ENCODE measurements at regions not wholly inside any gene's neighbourhood (a gene's known extent, or its start where the extent isn't known, plus 50 kb on each side); places are given as distances from the start of the nearest gene placed in this dataset.
A peak's percentile ranks its signal among the peaks of the same experiment; 100 is the strongest.

- DNase-seq (ENCODE audit: low read depth in 2 of 2): peak in 1 of 2 donors; percentile 31
Measured at GRCh38 chr1:172885411-172885810, 165.3 kb downstream of the TNFSF18 start.

GRCh38 chr1:172885971-172886370 is 164.8 kb downstream of the TNFSF18 start:
- DNase-seq (ENCODE audit: low read depth in 2 of 2): no peak

DNA sequence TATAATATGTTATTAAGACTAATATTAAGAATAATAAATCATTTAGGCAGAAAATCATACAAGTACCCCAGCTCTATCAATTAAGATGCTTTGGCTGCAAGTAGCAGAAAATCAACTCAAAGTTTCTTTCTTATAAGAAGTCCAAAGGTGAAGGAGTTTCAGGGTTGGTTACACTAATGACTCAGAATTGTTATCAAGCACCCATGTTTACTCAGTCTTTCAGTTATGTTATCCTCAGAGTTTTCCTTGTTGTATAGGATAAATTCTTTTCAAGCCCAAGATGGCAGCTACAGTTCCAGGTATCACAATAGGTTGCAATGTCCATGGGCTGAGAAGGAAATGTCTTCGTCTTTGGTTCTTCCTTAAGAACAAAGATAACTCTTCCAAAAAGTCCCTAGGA is 163.6 kb downstream of the TNFSF18 start:
- DNase-seq (ENCODE audit: low read depth in 2 of 2): no peak

GRCh38 chr1:172893146-172893841 is 157.4 kb downstream of the TNFSF18 start:
- DNase-seq (ENCODE audit: low read depth in 2 of 2): peak in 1 of 2 donors; percentile 86

DNA sequence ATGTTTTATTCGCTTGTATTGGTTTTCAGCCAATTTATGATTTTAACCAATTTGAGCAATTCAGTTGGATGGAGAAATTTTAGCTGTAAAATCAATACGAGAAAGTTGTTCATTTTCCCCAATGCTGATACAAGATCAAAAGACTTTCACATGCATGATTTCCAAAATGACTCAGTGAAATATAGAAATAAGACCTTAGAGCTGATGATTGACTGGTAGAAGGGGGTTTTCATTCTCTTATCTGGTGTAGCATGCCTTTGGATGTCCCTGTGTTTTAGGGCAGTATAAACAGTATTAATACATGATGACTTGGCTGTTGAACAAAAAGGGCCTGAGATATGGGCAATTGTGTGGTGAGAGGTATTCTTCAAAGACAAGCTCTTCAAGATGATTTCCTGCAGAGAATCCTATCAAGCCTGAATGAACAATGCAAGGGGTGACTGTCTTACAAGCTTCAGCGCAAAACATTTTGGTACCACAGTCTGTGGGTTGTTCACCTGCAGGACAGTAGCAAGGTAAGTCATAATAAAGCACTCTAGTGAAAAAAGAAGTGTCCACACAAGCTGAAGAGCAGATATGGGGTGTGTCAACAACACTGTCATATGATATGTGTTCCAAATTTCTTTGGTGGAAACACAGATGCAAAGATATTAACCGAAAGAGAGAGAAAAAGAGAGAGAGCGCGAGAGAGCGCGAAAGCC is 156.2 kb downstream of the TNFSF18 start:
- DNase-seq (ENCODE audit: low read depth in 2 of 2): peak in 1 of 2 donors; percentile 59

GRCh38 chr1:172895050-172895460 is 155.7 kb downstream of the TNFSF18 start:
- DNase-seq (ENCODE audit: low read depth in 2 of 2): peak; percentile 73 to 91

DNA sequence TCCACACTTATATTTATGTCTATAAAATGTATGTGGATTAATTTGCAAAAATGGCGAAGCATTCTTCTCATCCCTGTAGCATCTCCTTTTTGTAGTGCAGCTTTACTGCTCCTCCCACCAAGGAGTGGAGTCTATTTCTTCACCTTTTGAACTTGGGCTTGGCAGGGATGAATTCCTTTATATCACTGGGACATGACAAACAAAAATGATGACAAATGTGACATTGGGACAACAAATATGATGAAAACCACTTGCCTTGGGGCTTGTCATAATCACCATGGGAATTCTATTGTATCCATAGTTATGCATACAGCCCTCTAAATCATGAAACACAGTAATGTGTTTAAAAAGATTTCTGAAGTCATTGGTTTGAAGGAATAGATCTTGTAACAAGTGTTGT is 155.0 kb downstream of the TNFSF18 start:
- no peak for DNase-seq (ENCODE audit: low read depth in 2 of 2)

DNA sequence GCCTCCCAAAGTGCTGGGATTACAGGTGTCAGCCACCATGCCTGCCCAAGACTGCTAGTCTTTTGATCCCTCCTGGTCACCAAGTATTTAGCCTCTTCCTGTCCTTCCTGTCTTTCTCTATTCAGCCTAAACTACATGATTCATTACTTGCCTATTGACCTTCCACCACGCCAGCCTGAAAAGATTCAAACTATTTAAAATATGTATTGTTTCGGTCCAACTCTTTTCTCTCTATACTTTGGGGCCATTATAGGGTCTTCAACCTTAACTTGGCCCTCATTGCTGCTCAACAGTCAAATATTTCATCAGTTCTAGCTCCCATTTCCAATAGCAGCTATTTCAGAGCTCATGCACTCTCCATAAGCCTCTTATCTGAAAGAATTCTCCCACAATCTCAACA is 153.0 kb downstream of the TNFSF18 start:
- DNase-seq (ENCODE audit: low read depth in 2 of 2): peak; percentile 18 to 75

DNA sequence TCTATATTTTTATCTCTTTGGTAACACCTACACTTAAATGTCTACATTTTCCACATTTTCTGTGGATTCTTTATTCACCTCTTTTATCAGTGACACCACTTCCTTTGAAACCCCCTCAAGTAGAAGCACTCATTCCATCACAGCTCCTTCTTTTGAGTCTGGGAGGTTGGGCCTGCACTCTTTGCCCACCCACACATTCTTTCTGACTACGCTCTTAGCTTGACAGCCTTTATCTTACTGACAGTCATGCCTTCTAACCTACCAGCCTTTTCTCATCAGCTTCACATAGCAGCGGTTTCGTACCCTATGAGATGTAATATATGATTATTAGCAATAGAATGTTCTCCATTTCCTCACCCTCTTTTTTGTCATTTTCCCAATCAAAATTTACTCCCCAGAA is 151.9 kb downstream of the TNFSF18 start:
- DNase-seq (ENCODE audit: low read depth in 2 of 2): no peak

DNA sequence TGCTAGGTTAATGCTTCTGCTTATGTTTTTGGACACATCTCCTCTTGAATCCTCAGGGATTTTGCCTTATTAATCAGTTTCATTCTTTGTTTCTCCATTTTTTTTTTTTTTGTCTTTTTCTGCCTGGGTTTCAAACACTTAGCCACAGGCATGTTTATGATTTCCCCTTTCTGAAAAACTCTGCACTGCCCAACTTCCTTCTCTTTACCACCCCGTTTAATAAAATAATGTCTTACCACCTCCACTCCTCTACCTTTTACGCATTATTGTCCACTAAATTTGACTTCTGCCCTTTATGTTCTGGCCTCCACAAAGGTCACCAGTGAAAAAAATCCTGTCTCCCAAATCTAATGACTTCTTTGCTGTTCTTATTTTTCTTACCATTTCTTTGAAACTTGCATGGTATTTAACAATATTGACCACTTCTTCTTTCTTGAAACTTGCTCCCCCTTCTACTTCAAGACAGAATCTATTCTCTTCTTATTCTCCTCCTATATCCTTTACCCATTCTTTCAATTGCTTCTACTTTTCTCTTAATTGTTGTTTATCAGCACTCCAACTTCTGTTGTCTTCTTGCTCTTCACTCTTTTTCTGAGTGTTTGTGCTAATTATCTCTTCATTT is 150.3 kb downstream of the TNFSF18 start:
- DNase-seq (ENCODE audit: low read depth in 2 of 2): no peak

GRCh38 chr1:172902200-172902599 is 148.5 kb downstream of the TNFSF18 start:
- no peak for DNase-seq (ENCODE audit: low read depth in 2 of 2)

DNA sequence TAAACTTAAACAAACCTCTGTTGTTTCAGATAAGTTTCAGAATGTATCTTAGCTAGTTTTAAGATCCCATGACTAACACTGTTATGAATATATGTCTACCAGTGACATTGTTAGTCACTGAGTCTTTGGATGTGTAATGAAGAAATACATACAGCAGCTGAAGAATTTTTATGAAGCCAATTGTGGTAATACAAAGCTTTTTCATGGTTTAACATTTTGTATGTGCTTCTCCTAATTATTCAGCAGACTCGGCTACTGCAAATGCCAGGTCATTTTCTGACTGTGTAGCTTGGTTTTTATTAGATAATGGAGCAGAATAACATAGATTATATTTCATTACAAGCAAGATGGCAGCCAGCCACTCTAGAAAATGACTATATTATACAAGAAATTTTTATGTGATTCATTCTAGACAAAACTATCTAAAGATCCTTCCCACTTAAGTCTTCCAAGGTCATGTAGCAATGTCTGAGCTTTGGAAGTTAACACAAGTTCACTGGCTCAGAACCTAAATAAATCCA is 147.8 kb downstream of the TNFSF18 start:
- no peak for DNase-seq (ENCODE audit: low read depth in 2 of 2)

GRCh38 chr1:172903581-172904220 is 147.0 kb downstream of the TNFSF18 start:
- no peak for DNase-seq (ENCODE audit: low read depth in 2 of 2)

- DNase-seq (ENCODE audit: low read depth in 2 of 2): no peak
Measured at GRCh38 chr1:172905452-172905851, 145.3 kb downstream of the TNFSF18 start.

- DNase-seq (ENCODE audit: low read depth in 2 of 2): peak; percentile 51 to 95
Measured at GRCh38 chr1:172906778-172907592, 143.8 kb downstream of the TNFSF18 start.

DNA sequence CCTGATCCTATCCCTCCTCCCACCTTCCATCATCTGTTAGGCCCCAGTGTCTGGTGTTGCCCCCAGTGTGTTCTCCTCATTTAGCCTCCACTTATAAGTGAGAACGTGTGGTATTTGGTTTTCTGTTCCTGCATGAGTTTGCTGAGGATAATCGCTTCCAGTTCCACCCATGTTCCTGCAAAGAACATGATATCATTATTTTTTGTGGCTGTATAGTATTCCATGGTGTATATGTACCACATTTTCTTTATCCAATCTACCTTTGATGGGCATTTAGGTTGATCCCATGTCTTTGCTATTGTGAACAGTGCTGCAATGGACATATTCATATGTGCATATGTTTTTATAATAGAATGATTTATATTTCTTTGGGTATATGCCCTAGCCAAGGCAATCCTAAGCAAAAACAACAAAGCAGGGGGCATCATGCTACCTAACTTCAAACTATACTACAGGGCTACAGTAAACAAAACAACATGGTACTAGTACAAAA is 142.9 kb downstream of the TNFSF18 start:
- DNase-seq (ENCODE audit: low read depth in 2 of 2): no peak

DNA sequence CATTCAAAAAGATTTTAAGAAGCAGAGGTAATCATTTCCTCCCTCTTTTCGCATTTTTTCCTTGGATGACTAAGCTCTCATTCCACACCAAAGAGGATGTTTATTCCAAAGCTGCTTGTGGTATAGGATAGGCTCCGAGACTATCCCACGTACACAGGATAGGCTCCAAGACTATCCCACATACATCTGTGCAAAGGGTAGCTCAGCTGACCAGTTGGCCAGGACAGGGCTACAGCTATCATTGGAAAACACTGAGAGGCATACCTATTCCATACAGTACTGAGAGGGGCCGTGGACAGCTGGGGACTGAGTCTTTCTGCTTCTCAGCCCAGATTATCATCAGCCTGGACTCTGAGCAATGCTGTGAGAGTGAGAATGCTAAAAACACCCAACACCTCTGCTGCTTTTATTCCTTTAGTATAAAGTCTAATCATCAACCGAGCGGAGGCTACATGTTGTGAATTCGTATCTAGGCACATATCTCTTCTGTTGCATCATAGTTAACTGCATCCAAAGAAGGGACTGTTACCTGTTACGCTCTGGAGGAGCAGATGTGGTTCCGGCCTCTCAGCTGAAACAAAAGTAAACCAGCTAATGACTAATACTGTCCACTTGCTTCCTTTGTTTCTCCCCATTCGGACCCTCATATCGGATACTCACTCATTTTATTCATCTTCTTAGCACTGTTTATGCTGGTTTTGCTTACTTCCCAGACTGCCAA is 141.0 kb downstream of the TNFSF18 start:
- peak in 1 of 2 donors; percentile 96 for DNase-seq (ENCODE audit: low read depth in 2 of 2)

DNA sequence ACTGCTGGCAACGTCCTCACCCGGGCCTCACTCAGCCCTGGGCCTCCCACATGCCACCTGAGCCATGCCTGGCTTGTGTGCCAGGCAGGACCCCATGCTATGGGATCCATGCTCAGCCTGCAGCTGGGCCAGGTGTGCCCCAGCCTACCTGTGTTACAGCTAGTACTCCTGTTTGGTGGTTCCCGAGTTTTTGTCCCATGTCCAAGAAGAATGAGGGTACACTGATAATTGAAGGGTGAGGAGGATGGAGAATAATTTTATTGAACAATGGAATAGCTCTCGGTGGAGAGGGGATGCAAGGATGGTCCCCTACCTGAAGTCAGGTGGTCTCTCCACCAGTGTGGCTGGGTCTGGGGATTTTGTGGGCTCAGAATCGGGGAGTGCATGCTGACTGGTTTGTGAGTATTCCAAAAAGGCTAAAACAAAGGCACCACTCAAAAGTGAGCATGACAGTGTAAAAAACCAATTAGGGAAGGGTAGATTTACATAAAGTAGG is 137.9 kb downstream of the TNFSF18 start:
- no peak for DNase-seq (ENCODE audit: low read depth in 2 of 2)

DNA sequence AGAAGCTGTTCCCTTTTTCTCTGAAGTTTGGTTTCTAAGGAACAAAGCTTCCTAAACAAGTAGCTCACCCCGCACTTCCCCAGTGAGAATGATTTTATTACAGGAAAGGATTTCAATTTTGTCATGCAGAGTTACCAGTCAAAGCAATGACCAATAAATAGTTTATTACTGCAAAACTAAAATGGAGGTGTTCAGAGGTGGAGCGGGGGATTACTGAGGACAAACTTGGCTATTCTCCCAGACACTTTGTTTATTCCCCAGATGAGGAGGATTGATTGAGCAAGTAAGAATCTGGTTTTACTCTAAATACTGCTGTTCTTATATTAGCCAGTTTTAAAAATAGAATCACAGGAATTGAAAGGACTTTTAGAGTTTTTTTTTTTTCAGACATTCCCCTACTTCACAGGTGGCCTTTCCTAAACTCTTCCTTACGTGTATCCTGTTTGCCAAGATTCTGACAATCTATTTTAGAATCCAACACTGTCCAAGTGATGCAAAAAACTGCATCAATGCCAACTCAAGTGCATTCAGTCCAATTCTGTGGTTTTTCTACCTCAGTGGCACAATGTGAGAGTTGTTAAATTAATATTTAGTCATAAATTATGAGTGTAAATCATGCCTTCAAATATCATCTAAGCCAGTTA is 136.1 kb downstream of the TNFSF18 start:
- peak in 1 of 2 donors; percentile 83 for DNase-seq (ENCODE audit: low read depth in 2 of 2)

- no peak for DNase-seq (ENCODE audit: low read depth in 2 of 2)
Measured at GRCh38 chr1:172915271-172915670, 135.5 kb downstream of the TNFSF18 start.

All from dermis microvascular lymphatic vessel endothelial cell (primary cell).